ENCODE measurements at regions not wholly inside any gene's neighbourhood (a gene's known extent, or its start where the extent isn't known, plus 50 kb on each side); places are given as distances from the start of the nearest gene placed in this dataset.

GRCh38 chr2:33890686-33891085, 291.6 kb upstream of the FAM98A start:
- DNase-seq (ENCODE audit: low read depth): no peak

GRCh38 chr2:33877348-33878016, 278.4 kb upstream of the FAM98A start:
- no peak for DNase-seq (ENCODE audit: low read depth)

DNA sequence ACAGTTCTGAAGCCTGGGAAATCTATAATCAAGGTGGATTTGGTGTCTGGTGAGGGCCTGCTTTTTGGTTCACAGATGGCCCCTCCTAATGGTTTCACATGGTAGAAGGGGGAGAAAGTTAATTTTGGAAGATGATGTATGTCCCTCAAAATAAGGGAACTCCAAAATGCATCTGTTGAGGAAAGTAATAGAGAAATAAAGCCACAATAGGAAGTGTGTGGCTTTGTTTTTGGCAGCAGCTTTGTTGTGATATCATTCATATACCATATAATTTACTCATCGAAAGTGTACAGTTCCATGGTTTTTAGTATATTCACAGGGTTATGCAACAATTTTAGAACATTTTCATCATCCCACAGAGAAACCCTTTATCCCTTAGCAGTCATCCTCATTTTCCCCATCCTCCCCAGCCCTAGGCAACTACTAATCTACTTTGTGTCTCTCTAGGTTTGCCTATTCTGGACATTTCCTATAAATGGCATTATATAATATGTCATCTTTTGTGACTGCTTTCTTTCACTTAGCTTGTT, 274.0 kb upstream of the FAM98A start:
- DNase-seq (ENCODE audit: low read depth): no peak

GRCh38 chr2:33859811-33860461, 260.8 kb upstream of the FAM98A start:
- DNase-seq (ENCODE audit: low read depth): no peak

DNA sequence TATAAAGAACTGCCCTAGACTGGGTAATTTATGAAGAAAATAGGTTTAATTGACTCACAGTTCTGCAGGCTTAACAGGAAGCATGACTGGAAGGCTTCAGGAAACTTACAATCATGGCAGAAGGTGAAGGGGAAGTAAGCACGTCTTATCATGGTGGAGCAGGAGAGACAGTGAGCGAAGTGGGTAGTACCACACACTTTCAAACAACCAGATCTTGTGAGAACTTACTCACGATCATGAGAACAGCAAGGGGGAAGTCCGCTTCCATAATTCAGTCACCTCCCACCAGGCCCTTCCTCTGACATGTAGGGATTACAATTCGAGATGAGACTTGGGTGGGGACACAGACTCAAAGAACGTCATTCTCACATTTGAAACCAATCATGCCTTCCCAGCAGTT, 260.1 kb upstream of the FAM98A start:
- no peak for DNase-seq (ENCODE audit: low read depth)

DNA sequence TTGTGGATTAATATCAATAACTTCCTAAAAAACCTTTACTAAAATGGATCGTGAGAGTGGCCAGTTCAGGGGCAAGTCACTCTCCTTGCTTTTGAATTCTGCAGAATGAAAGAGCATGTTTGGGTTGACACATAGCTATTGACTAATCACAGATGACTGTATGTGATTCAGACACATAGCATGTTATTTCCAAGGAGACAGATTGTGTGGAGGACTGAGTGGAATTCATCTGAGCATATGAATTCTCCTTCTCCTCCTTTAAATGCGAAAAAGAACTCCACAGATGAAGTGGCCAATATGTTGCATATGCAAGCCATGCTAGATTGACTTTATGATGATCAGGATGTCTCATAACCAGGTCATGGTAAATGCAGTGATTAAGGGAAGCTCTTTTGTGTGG, 249.4 kb upstream of the FAM98A start:
- no peak for DNase-seq (ENCODE audit: low read depth)

GRCh38 chr2:33839791-33840190, 240.7 kb upstream of the FAM98A start:
- DNase-seq (ENCODE audit: low read depth): no peak

DNA sequence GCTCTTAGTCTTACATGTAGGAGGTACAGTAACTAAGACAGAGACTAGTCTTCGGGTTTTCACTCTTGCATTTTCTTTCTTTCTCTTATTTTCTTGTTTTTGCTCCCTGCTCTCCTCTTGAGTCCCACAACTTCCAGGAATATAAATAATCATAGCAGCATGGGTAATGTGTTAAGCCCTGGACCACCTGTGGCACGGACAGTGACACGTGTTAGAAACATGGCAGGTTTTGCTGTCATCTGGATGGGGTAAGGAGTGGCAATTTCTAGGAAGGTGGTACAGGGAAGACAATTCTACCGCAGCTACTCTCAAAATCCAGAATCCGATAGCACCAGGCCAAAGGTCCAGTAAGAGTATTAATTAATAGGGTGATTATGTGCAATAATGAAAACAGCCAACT, 237.5 kb upstream of the FAM98A start:
- DNase-seq (ENCODE audit: low read depth): no peak

- no peak for DNase-seq (ENCODE audit: low read depth)
Measured at GRCh38 chr2:33835911-33836310, 236.8 kb upstream of the FAM98A start.

DNA sequence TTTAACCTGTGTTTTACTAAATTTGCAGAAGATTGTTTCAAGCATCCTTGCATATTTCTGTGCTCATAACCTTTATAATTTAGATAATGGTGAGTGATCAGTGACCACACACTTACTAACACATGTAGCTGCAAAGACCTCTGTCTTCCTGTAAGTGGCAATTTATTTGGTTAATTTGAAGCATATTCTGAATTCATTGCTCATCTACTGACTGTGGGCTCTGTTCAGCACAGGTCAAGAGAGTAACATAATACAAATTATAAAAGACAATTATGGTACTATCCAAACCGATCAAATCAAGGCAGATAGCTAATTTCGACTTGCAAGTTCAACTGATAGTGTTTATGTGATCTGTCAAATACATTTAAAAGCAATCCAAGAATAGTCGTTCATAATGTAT, 223.9 kb upstream of the FAM98A start:
- no peak for DNase-seq (ENCODE audit: low read depth)

- DNase-seq (ENCODE audit: low read depth): no peak
Measured at GRCh38 chr2:33812707-33813106, 213.6 kb upstream of the FAM98A start.

- no peak for DNase-seq (ENCODE audit: low read depth)
Measured at GRCh38 chr2:33810046-33810835, 211.1 kb upstream of the FAM98A start.

DNA sequence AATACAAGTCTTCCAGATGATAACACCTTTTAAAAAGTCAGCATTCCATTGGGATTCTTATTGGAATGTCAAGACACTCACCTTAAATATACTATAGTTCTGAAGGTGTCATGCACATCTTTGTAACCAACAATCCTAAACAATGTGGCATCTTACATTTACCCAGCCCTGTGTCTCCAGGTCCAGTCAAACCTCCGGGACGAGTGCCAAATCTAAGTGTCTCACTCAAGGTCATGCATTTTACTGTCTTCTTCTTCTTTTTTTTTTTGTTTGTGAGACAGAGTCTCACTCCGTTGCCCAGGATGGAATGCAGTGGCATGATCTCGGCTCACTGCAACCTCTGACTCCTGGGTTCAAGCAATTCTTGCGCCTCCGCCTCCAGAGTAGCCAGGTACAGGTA, 206.9 kb upstream of the FAM98A start:
- no peak for DNase-seq (ENCODE audit: low read depth)

- no peak for DNase-seq (ENCODE audit: low read depth)
Measured at GRCh38 chr2:33804155-33804554, 205.1 kb upstream of the FAM98A start.

DNA sequence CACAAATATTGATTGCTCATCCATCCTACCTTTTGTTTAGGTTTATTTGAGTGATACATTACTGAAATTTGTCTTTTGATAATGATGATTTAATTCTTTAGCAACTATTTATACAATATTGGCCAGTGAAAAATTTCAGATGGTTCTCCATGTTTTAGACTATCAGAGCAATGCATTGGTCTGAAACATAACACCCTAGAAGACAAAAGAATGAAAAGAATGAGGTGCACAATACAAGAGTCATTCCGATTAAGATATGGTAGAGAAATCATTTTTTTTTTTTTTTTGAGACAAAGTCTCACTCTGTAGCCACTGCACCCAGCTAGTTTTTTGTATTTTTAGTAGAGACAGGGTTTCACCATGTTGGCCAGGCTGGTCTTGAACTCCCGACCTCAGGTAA, 197.4 kb upstream of the FAM98A start:
- no peak for DNase-seq (ENCODE audit: low read depth)

DNA sequence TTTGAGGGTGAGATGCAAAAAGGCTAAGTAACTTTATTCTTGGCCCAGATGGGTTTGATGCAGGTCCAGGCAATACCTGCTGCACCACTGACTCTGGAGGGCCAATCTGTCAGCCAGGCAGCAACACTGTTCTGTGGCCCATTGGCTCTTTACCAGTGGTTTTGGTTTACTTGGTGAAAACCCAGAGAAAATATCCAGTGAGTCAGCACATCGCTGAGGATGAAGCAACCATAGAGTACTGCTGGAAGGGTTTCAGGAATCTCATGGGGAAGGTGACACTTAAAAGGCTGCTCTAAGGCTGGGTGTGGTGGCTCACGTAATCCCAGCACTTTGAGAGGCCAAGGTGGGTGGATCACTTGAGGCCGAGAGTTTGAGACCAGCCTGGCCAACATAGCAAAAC, 192.5 kb upstream of the FAM98A start:
- DNase-seq (ENCODE audit: low read depth): no peak

DNA sequence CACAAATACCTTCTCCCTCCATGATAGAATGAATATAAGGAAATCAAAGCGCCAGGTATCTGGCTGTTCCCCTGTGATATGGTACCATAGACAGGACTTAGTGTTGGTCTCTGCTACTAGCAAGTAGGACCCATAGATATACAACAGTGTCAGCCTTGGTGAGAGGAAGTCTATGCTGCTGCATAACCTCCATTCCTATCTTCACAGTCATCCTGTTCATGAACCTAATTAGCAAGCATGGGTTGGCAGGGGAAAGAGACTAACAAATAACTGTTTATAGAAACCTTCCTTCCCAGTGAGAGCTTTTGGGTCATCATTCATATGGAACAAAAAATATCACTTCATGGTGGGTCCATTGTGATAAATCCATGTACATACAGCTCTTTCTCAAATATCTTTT, 188.9 kb upstream of the FAM98A start:
- no peak for DNase-seq (ENCODE audit: low read depth)

DNA sequence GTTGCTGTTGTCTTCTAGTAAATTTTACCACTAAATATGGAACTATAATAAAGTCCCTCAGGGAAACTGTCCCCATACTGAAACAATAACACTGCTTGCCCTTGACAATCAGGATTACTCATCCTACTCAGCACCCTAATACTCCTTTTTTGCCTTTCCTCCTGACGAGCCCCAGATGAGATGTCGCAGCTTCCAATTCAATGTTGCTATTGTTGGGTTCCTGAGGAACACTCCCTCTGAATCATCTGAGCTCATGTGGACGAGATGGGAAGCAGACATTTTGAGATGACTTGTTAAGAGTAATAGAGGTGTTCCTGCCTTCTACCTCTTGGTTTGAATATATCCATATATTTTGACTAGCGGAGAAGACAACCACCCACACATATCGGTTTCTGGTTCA, 187.8 kb upstream of the FAM98A start:
- DNase-seq (ENCODE audit: low read depth): no peak

DNA sequence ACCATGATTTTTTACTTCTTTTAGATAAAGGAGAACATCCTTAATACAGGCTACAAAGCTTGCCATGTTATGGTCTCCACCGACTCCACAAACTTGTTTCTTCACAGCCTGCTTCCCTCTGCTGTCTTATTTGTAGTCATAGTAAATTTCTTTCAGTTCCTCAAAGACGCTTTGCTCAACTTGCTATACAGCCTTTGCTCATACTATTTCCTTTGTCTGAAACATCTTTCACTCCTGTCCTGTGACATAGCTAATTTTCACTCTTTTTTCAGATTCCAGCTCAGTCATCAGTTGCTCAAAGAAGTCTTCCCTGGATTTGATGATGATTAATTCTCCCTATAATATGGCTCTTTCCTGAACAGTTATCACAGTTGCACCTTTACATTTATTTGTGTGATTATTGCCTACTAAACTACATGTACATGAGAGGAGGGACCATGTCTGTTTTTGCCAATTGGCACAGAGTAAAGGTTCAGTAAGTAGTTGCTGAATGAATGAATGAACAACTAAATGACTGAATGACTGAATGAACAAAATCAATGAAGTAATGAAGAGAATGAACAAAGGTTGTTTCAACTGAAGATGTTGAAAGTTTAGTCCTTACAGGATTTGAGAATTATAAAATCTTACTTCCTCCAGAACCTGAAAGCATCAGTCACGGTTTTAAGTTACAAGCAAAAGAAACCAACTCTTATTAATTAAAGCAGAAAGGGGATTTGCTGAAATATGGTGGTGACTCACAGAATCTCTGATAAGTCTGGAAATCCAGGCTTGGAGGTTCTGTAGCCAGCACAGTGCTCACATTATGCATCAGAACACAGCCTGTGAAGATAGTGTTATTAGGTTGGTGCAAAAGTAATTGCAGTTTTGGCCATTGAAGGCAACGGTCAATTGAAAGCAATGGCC, 186.4 kb upstream of the FAM98A start:
- DNase-seq (ENCODE audit: low read depth): no peak

DNA sequence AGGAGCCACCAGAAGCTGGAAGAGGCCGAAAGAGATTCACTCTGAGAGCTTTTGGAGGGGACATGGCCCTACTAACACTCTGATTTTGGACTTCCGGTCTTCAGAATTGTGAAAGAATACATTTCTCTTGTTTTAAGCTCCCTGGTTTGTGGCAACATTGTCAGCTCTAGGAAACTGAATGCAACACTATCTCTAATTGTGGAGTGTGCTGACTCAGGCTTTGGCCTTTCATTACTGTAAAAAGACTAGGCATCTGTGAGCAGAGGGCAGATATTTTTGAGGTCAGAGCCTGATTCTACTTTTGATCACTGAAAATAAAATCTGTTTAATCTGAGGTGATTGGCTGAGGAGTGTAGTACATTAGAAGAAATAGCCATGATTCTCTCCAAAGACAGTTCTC, 185.4 kb upstream of the FAM98A start:
- DNase-seq (ENCODE audit: low read depth): no peak

DNA sequence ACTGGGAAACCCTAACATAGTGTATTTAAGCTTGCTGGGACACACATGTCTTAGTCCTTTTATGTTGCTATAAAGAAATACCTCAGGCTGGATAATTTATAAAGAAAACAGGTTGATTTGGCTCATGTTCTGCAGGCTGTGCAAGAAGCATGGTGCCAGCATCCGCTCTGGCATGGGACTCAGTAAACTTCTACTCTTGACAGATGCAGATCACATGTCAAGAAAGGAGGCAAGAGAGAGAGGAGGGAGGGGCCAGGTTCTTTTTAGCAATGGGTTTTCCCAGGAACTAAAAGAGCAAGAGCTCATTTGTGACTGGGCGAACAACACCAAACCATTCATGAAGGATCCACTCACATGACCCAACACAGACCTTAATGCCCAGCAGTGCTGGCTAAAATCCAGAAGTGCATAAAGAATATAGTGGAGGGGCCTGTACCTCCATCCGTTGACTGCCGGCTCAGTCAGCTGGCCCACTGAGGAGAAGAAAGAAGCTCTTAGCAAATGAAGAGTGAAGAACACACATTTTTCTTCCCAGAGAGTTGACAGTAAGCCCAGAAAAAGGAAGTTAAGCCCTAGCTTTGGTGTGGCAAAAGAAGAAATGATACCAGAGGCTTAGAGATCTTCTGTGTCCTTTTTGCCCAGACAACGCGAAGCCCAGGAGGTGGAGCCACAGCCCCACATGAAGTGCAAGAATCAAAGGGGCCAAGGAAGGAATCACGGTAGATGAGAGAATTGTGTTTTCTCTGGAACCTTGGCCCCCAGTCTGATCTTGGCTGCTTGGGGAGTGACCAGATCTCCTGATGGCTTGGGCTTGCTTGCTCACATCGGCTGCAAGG, 183.5 kb upstream of the FAM98A start:
- no peak for DNase-seq (ENCODE audit: low read depth)

All from stimulated activated CD8-positive, alpha-beta memory T cell treated with anti-CD3 and anti-CD28 coated beads, Interleukin-4, amount 100 ng/mL, for 24 hours (primary cell).